HL-60/S4 (cell line): ENCODE measurements at regions not wholly inside any gene's neighbourhood (a gene's known extent, or its start where the extent isn't known, plus 50 kb on each side); places are given as distances from the start of the nearest gene placed in this dataset.
"Not testable (repeated sequence)": the region's sequence is repeated elsewhere in the genome, so short reads cannot be mapped to it uniquely, and the experiment has no call there.

Source experiments
- in situ Hi-C: fragments of 300-500 bp; cut with MboI; formaldehyde crosslinking; loops from 2 replicates; pipeline ENCODE4 v1.14.3; 2022; ENCODE audit warnings: low sequenced_read_pairs

DNA sequence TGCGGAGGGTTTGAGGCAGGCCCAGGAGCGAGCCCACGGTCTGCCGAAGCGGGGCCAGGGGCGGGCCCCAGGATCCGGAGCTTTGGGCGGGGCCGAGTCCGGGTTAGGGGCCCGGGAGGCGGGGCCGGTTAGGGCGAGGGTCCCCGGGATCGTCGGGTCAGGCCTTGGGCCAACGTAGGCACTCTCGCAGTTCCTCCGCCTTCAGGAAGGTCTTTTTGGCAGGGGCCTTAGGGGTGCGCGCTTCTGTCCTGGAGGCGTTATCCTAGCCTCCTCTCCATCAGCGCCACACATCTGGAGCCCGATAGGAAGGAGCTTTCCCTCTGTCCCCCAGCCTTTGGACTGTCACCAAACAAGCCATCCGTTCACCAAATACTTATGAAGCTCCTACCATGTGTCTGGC is 131.8 kb upstream of the ALDH3B2 start:
- in situ Hi-C loops = not testable (repeated sequence)

DNA sequence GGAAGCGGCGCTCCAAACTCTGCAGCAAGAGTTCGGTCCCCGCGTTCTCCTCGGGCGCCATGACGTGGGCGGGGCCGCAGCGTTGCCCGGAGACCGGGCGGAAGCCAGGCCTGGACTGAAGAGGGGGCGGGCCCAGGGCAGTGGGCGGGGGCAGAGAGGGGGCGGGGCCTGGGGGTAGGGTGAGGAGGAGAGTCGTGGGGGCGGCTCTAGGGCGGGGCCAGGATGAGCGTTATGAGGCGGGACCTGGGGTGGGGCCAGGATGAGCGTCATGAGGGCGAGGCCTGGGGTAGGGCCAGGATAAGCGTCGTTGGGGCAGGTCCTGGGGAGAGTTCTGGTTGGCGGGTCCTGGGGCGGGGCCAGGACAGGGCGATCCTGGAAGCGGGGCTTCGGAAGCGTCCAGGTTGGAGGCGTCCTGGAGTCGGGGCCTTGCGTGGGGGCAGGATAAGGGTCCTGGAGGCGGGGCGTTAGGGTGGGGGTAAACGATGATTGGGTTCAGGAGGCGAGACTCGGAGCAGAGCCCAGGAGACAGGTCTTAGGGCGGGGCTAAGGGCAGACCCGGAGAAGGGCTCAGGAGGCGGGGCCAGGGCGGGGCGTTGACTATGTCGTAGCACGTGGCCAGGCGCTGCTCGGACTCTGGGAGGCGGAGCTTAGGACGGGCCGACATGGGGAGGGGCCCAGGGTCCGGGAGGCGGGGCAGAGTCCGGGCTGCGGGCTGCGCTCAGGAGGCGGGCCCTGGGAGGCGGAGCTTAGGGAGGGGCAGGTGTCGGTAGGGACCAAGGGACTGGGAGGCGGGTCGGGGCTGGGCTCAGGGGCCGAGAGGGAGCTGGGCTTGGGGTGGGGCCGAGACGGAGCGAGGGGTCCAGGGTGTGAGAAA is 131.1 kb upstream of the ALDH3B2 start:
- in situ Hi-C loops = not testable (repeated sequence)

- in situ Hi-C loops = not testable (repeated sequence)
These were observed 130.2 kb upstream of the ALDH3B2 start for GRCh38 chr11:67804435-67805252.

- in situ Hi-C loops = not testable (repeated sequence)
These were observed 129.1 kb upstream of the ALDH3B2 start for GRCh38 chr11:67803519-67803918.

DNA sequence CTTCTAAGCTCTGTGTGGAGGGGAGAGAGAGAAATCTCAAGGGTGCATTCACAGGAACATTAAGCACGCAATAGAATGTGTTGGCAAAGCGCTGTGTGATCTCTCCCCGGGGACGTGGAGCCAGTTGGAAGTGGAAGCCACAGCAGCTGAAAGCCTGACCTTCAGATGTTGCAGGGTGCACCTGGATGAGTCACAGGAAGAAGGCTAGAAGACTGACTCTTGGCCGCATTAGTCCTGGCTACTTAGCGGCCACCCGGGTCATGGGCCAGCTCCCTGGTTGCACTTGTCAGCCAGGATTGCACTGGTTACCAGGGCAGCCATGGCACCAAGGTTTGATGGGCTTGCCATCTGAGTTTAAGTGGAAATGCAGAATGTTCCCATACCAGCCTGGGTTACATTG is 128.6 kb upstream of the ALDH3B2 start:
- in situ Hi-C loops = not testable (repeated sequence)

- in situ Hi-C loops = not testable (repeated sequence)
These were observed 128.2 kb upstream of the ALDH3B2 start for GRCh38 chr11:67802623-67803022.

- in situ Hi-C loops = not testable (repeated sequence)
These were observed 127.0 kb upstream of the ALDH3B2 start for GRCh38 chr11:67801397-67801796.

DNA sequence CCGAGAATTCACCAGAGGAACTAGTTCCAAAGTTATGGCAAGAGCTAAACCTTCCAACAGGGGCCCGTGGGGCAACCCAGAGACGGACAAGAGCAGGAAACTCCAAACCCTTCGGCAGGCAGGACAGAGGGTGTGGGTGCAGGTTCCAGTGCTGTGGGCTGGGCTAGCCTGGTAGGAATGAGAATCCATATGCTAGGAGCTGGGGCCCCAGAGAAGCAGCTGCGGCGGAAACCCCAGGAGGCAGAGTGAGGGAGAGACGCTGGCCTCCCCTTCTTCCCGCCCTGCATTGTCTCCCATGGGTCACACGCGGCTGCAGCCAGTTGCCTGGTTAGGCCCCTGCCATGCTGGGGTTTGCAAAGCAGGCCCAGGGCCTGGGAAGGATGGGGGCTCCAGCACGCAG is 126.2 kb upstream of the ALDH3B2 start:
- in situ Hi-C loops = not testable (repeated sequence)

GRCh38 chr11:67799808-67800207 is 125.4 kb upstream of the ALDH3B2 start:
- in situ Hi-C loops = not testable (repeated sequence)

GRCh38 chr11:67797726-67798521 is 123.5 kb upstream of the ALDH3B2 start:
- in situ Hi-C loops = not testable (repeated sequence)

DNA sequence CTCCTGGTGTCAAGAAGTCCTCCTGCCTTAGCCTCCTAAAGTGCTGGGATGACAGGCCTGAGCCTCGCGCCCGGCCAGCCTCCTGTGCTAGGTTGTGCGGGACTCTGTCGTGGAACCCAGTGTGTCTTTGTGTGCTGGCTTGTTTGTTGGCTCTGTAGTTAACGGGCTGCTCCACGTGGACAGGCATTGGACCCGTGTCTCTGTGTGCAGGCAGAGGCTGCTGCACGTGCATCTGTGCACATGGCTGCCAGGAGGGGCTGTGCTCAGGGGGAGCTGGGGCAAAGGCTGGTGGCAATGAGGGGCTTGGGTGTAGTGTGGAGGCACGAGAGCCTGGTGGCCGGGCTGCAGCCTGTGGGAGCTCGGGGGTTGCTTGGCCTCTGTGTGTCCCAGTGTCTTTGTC is 121.3 kb upstream of the ALDH3B2 start:
- in situ Hi-C loops = no loop called here

GRCh38 chr11:67793750-67794149 is 119.3 kb upstream of the ALDH3B2 start:
- in situ Hi-C loops = not testable (repeated sequence)

DNA sequence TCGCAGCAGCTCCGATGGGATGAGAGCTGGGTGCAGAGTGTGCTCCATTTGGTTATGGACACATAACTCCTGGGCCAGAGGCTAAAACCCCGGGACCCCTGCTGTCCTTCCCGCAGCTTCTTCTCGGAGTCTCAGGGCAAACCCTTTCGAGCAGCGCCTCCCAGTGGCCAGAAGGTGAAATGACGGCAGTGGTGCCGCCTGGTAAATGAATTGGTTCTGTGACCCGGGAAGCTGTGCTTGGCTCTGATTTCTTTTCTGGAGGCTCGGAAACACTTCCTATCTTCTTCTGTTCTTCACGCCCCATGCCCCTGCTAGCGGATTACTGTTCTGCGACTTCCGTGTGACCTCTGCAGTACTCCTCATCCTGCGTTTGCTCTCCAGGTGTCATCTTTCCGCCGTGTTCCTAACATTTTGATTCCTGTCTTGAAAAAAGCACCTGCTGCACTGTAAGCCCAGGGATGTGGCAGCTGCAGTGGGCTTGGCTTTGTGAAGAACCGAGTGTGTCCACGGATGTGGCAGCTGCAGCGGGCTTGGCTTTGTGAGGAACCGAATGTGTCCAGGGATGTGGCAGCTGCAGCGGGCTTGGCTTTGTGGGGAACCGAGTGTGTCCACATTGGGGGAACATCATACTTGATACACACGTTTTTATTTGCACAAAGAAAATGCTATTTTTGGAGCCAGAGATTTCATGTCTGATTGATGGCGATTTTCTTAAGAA is 118.0 kb upstream of the ALDH3B2 start:
- in situ Hi-C loops = not testable (repeated sequence)

DNA sequence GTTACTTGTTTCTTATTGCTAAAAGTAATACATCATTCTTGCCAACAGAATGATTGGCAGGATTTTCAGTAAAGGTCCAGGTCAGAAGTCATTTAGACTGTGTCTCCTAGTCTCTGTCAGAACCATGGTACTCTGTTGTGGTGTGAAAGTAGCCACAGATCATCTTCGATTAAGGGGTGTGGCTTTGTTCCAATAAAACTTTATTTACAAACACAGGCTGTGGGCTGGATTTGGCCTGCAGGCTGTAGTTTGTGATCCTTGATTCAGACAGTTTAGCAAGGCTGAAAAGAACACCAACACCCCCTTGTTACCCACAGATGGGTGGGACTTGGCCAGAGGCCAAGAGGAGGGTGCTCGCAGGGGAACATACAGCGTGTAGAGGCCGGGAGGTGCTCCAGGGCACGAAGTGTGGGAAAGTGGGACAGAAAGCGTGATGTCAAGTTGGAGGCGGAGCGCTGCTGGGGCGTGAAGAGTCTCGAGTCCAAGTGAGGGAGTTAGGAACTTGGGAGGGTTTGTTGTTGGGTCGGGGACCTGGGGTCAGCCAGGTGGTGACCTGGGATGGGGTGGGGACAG is 117.3 kb upstream of the ALDH3B2 start:
- in situ Hi-C loops = not testable (repeated sequence)

DNA sequence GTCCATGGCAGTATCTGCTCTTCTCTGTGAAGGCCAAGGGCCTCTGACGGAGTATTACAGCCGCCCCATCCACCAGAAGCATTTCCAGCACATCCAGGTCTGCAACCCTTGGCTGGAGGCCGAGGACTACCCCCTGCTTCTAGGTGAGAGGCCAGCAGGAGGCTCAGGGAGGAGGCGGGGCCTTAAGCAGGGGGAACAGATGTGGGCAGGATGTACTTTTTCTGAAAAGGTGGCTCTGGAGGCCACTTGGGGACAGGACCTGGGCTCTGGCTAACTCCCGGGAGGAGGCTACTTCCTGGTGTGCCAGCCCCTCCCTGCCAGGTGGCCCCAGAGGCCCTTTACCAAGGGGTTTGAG is 113.9 kb upstream of the ALDH3B2 start:
- in situ Hi-C loops = not testable (repeated sequence)

DNA sequence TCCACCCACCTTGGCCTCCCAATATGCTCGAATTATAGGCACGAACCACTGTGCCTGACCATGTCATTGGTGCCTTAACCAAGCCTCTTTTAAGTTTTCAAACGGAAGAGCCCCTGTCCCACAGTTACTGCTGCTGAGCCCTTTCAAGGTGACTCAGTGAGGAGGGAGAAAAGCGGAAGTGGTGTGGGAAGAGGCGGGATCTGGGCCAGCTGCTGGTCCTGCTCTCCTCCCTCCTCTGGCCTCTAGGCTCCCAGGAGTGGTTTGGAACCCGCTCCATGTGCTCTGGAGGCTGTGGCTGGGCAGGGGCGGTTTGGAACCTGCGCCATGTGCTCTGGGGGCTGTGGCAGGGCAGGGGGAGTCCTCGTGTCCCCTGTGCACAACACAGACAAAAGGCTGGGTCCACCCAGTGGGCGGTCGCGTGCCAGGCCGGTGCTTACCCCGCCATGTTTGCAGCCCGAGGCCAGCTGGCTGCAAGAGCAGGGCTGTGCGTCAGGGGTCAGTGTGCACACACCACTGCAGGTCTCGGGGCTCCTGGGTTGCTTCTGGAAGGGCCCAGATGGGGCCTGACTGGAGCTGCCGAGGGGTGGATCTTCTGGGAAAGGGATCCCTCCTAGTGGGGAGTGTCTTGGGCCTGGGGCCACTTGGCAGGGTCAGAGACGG is 113.4 kb upstream of the ALDH3B2 start:
- in situ Hi-C loops = not testable (repeated sequence)

DNA sequence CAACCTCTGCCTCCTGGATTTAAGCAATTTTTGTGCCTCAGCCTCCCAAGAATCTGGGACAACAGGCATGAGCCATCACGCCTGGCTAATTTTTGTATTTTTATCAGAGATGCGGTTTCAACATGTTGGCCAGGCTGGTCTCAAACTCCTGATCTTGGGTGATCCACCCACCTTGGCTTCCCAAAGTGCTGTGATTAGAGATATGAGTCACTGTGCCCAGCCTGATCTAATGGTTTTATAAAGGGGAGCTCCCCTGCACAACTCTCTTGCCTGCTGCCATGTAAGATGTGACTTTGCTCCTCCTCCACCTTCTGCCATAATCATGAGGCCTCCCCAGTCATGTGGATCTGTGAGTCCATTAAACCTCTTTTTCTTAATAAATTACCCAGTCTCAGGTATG is 107.5 kb upstream of the ALDH3B2 start:
- in situ Hi-C loops = not testable (repeated sequence)

DNA sequence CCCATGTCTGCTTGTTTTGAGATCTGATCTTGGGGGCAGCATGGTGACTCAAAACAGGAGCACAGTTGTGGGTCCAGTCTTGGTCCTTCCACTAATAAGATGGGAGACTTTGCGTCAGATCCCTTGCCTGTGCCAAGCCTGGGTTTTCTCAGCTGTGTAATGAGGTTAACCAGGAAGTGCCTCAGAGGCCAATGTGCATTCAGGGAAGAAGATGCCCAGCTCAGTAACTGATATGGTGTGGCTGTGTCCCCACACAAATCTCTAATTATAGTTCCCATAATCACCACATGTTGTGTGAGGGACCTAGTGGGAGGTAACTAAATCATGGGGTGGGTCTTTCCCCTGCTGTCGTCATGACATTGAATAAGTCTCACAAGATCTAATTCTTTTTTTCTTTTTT is 107.1 kb upstream of the ALDH3B2 start:
- in situ Hi-C loops = not testable (repeated sequence)

DNA sequence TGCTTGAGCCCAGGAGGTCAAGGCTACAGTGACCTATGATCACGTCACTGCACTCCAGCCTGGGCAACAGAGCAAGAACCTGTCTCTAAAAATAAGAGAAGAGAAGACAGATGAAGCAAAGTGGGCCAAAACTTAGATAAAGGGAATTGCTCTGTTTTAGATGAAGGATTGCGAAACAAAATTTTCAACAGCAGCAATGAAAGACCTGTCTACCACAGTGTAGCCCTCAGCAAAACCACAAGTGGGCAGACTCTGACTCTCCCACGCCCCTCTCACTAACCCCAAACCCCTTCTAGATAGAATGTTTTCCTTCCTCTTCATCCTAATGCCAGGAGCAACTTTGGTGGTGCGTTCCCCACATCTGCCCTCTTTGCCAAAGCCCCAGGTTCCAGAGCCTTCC is 105.6 kb upstream of the ALDH3B2 start:
- in situ Hi-C loops = no loop called here
